ENCODE measurements at regions not wholly inside any gene's neighbourhood (a gene's known extent, or its start where the extent isn't known, plus 50 kb on each side); places are given as distances from the start of the nearest gene placed in this dataset.

DNA sequence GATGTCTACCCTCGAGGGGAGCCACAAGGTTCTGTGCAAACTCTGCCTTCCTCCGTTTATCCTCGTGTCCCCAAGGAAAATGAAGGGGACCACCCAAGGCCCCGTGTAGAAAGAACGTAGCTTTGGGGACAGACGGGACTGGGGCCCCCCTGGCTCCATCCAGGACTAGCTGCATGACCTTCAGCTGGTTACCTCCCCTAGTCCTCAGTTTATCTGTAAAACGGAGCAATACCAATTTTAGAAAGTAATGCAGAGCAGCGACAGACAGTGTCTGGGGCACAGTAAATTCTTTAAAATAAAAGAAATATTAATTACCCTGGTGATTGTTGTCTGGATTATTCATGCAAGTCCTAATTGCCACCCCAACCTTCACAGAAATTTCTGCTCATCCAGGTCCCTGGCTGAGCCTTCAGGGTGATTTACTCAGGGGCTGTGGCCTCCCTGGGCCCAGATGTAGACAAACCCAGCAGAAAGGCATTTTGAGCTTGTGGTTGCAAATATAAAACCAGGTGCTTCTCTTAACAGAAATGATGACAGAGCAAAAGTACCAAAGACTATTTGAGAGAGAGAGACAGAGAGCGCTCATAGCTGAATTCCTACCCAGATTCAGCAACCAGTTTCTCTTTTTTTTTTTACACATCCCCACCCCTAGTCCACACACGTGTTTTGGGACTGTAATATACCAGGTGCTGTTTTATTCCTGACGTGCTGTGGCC lies 155.1 kb upstream of the SMIM23 start:
- Histone ChIP-seq H3K4me1 (ENCODE audit: low read depth) (peaks cover 12% of the 10 kb centered on the region), H3K36me3 (no peaks in the 10 kb centered on the region), H3K4me3 (no peak overlapping the region), H3K9me3 (ENCODE audit: low read depth) (no peaks in the 10 kb centered on the region), H3K27ac (no peak overlapping the region), H3K27me3 (peaks cover 3% of the 10 kb centered on the region)
- no peak for DNase-seq (ENCODE audit: low read depth in 1 of 2, low spot score in 1 of 2)
- TF ChIP-seq, protein P1, sequence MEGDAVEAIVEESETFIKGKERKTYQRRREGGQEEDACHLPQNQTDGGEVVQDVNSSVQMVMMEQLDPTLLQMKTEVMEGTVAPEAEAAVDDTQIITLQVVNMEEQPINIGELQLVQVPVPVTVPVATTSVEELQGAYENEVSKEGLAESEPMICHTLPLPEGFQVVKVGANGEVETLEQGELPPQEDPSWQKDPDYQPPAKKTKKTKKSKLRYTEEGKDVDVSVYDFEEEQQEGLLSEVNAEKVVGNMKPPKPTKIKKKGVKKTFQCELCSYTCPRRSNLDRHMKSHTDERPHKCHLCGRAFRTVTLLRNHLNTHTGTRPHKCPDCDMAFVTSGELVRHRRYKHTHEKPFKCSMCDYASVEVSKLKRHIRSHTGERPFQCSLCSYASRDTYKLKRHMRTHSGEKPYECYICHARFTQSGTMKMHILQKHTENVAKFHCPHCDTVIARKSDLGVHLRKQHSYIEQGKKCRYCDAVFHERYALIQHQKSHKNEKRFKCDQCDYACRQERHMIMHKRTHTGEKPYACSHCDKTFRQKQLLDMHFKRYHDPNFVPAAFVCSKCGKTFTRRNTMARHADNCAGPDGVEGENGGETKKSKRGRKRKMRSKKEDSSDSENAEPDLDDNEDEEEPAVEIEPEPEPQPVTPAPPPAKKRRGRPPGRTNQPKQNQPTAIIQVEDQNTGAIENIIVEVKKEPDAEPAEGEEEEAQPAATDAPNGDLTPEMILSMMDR (IDR thresholded peaks at IDR 0.05; ENCODE audit: low read depth, low read length) = no peak

DNA sequence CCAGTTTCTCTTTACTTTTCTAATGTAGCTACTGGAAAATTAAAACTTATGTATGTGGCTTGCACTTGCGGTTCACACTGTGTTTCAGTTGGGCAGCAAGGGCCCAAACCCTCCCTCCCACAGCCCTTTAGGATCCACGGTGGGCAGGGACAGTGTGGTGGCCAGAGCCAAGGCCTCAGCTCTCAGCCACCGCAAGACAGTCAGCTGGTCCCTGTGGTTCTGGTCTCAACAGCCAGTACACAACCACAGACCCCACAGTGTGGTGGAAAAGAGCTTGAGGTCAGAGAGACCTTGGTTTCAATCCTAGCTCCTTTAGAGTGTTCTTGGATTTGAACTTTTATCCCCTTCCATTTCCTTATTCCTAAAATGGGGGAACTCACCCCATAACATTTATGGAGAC lies 153.0 kb upstream of the SMIM23 start:
- Histone ChIP-seq H3K36me3 (no peaks in the 10 kb centered on the region), H3K27ac (no peak overlapping the region), H3K4me1 (ENCODE audit: low read depth) (peaks cover 12% of the 10 kb centered on the region), H3K27me3 (peaks cover 3% of the 10 kb centered on the region), H3K9me3 (ENCODE audit: low read depth) (no peaks in the 10 kb centered on the region), H3K4me3 (no peak overlapping the region)
- DNase-seq (ENCODE audit: low read depth in 1 of 2, low spot score in 1 of 2) = no peak
- TF ChIP-seq, protein P1 (IDR thresholded peaks at IDR 0.05; ENCODE audit: low read depth, low read length) = no peak

- no peak overlapping the region for H3K4me3 ChIP-seq
- peaks cover 3% of the 10 kb centered on the region for H3K27me3 ChIP-seq
- H3K36me3 ChIP-seq = no peaks in the 10 kb centered on the region
- H3K4me1 ChIP-seq (ENCODE audit: low read depth) = peaks cover 12% of the 10 kb centered on the region
- DNase-seq (ENCODE audit: low read depth in 1 of 2, low spot score in 1 of 2) = no peak
- no peak overlapping the region for H3K27ac ChIP-seq
- H3K9me3 ChIP-seq (ENCODE audit: low read depth) = no peaks in the 10 kb centered on the region
- TF ChIP-seq, protein P1 (IDR thresholded peaks at IDR 0.05; ENCODE audit: low read depth, low read length) = no peak
Observed at GRCh38 chr5:171633776-171634470, 151.7 kb upstream of the SMIM23 start.

DNA sequence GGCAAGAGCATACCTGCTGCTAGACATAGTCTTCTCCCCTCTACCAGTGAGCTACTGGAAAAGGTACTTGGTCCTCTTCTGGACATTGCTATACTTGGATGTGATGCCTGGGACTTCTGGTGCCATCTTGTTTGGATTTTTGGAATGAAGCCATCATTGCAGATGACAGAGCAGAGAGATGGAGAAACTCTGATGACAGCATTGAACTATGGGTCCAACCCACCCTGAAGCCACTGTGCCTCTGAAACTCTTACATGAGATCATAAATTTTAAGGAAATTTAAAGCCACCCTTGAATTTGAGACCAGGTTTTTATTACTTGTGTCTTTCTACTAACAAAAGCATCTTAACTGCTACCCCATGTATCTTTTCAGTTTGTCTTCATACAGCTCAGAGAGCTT lies 151.1 kb upstream of the SMIM23 start:
- H3K36me3 ChIP-seq = no peaks in the 10 kb centered on the region
- DNase-seq (ENCODE audit: low read depth in 1 of 2, low spot score in 1 of 2) = no peak
- no peaks in the 10 kb centered on the region for H3K27me3 ChIP-seq
- H3K27ac ChIP-seq = no peak overlapping the region
- peaks cover 13% of the 10 kb centered on the region for H3K4me1 ChIP-seq (ENCODE audit: low read depth)
- H3K4me3 ChIP-seq = no peak overlapping the region
- no peaks in the 10 kb centered on the region for H3K9me3 ChIP-seq (ENCODE audit: low read depth)
- TF ChIP-seq, protein P1 (IDR thresholded peaks at IDR 0.05; ENCODE audit: low read depth, low read length) = no peak

DNA sequence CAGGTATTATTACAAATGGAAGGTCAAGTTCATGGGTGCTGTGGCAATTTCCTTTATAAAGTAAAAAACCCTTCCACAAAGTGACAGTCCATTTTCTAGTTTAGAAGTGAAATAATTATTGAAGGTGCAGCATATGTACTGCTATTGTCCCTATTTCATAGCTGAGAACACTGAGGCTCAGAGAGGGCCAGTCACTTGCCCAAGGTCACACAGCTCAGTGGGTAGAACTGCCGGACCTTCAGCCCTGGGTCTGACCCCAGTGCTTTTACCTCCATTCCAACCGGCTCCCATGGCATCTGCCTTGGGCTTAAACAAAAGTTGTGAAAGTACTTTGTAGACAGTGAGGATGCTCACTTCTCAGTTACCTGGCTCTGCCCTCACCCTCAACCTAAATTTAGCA lies 150.6 kb upstream of the SMIM23 start:
- Histone ChIP-seq H3K4me1 (ENCODE audit: low read depth) (peaks cover 14% of the 10 kb centered on the region), H3K9me3 (ENCODE audit: low read depth) (no peaks in the 10 kb centered on the region), H3K27me3 (no peaks in the 10 kb centered on the region), H3K4me3 (no peak overlapping the region), H3K27ac (no peak overlapping the region), H3K36me3 (no peaks in the 10 kb centered on the region)
- TF ChIP-seq, protein P1 (IDR thresholded peaks at IDR 0.05; ENCODE audit: low read depth, low read length) = no peak
- DNase-seq (ENCODE audit: low read depth in 1 of 2, low spot score in 1 of 2) = no peak

All from cardiac muscle cell (in vitro differentiated cells and primary cell).